HG02588 (cell line): ENCODE measurements at regions not wholly inside any gene's neighbourhood (a gene's known extent, or its start where the extent isn't known, plus 50 kb on each side); places are given as distances from the start of the nearest gene placed in this dataset.
"Not testable (repeated sequence)": the region's sequence is repeated elsewhere in the genome, so short reads cannot be mapped to it uniquely, and the experiment has no call there.

Source experiments
- ATAC-seq: cut with Tn5 transposase; IDR thresholded peaks from one replicate; pipeline ENCODE4 v1.9.1; 2021; ENCODE audit warnings: mild to moderate bottlenecking, moderate library complexity; ENCODE audit not compliant: unreplicated experiment

DNA sequence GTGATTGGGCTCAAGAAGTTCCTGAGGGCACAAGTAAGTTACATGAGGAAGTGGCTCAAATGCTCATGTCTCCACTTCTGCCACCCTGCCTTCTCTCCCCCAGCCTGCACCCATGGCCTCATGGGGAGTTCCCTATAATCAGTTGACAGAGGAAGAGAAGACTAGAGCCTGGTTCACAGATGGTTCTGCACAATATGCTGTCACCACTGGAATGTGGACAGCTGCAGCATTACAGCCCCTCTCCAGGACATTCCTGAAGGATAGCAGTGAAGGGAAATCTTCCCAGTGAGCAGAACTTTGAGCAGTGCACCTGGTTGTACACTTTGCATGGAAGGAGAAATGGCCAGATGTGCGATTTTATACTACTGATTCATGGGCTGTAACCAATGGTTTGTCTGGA is 352.3 kb downstream of the C12orf75 start:
- not testable (repeated sequence) for ATAC-seq

DNA sequence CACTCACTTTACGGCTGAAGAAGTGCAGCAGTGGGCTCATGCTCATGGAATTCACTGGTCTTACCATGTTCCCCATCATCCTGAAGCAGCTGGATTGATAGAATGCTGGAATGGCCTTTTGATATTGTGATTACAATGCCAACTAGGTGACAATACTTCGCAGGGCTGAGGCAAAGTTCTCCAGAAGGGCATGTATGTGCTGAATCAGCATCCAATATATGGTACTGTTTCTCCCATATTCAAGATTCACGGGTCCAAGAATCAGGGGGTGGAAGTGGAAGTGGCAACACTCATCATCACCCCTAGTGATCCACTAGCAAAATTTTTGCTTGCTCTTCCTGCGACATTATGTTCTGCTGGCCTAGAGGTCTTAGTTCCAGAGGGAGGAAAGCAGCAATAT is 353.3 kb downstream of the C12orf75 start:
- not testable (repeated sequence) for ATAC-seq

DNA sequence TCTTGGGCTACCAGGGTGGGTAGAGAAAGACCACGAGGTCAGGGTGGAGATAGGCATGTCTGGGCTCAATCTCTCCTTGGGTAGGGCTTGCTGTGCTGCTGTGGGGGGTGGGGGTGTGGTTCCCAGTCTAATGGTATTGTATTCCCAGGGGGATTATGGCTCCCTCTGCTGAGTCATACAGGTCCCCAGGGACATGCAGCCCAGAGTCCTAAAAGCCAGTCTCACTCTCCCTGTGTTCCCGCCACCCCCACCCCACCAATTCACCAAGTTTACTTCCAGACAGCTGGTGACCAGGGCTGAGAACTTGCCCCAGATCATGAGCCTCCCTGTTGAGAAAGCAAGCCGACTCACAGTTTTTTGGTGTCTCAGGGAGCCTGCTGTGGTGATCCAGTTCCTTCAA is 367.6 kb downstream of the C12orf75 start:
- no peak for ATAC-seq

DNA sequence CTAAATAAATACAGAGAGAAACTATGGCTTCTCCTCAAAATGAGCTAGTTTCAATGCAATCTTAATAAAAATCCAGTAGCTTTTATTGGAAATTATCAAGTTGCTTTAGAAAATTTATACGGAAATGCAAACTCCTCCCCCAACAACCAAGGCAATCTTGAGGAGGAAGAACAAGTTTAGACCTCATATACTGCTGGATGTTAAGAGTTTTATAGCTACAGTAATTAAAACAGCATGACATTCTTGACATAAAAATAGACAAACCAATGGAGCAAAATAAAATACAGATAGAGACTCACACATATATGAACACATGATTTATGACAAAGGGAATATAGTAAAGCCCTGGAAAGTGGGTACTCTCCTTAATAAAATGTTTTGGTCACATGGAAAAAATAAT is 368.7 kb downstream of the C12orf75 start:
- ATAC-seq: no peak

DNA sequence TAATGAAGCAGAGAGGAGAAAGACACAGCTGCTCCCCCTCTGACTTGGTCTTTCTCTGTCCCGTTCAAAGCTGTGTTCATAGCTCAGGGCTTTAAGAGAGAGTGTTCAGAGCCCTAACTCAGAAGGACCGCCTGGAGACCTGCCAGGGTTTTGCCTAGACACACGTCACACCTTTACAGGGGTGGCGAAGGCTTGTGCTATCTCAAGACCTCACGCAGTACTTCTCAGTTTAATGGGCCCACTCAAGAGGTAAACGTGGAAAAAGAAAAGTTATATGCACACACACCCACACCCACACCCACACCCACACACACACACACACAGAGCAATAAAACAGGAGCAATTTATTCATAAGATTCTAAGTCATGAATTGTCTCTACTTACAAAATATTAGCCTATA is 374.3 kb downstream of the C12orf75 start:
- no peak for ATAC-seq

GRCh38 chr12:105705235-105705634 is 374.7 kb downstream of the C12orf75 start:
- ATAC-seq: no peak

- no peak for ATAC-seq
Measured at GRCh38 chr12:105705765-105706164, 375.3 kb downstream of the C12orf75 start.

- no peak for ATAC-seq
Measured at GRCh38 chr12:105706321-105706972, 376.0 kb downstream of the C12orf75 start.

DNA sequence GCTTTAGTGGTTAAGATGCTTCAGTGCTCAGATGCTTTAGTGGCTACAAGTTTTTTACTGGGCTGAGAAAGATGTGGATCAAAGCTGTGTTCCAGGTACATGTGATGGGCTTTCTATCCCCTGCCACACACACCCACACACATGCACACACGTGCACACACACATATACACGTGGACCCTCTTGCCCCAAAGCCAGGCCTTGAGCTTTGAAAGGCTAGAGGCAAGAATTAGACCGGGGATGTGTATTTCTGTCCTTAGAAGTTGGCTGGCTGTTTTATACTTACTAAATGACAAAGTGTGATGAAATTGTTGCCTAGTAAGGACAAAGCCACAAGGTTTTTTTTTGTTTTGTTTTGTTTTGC is 376.5 kb downstream of the C12orf75 start:
- ATAC-seq: no peak

DNA sequence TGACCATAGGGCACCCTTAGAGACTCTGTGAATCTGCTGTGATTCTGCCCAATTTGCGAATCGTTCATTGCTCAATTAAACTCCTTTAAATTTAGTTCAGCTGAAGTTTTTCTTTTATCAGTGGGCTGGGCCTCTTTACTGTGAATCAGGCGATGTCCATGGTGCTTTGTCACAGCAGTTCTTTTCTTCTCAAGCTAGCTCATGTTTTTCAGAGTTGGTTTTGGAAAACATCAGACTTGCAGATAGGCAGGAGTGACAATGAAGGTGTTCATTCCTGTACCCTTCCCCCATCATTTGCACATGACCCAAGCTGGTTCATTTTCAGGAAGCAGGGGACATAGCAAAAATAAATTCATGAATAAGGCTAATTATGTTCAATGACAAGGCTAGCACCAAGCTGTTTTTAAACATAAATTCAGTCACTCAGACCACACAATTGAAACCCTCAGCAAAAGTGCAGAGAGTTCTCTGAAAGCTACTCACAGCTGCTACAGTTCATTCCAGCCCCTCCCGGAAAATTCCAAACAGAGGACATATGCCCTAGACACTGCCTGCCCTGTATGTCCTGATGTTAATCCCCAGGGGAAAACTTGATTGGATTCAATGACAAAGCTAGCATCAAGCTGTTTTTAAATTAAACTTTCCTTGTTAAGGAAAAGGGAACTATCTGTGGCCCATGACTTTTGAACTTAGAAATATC is 383.3 kb downstream of the C12orf75 start:
- ATAC-seq: no peak

- no peak for ATAC-seq
Measured at GRCh38 chr12:105716621-105717020, 386.1 kb downstream of the C12orf75 start.

- ATAC-seq: peak; percentile 51
Measured at GRCh38 chr12:105721051-105721825, 390.7 kb downstream of the C12orf75 start.

GRCh38 chr12:105721891-105722290 is 391.4 kb downstream of the C12orf75 start:
- ATAC-seq: peak; percentile 16

- ATAC-seq: no peak
Measured at GRCh38 chr12:105723066-105723465, 392.6 kb downstream of the C12orf75 start.

GRCh38 chr12:105723494-105723893 is 393.0 kb downstream of the C12orf75 start:
- no peak for ATAC-seq

DNA sequence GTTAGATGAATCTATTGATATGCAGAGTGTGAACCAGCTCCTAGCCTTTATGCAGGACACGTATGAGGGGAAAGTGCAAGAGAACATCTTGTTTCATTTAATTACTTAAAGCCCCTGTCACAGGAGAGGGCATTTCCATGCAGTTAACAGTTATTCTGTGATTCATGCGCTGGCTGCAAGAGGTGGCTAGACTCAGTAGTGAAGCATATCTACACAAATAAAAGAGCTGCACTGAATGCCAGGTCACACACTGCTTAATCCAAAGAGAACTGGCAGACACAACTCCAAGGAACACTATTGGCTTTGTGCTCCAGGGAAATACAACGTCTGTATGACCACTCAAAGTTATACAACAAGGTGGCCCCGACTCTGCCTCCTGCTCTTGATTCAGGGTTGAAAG is 394.1 kb downstream of the C12orf75 start:
- no peak for ATAC-seq

DNA sequence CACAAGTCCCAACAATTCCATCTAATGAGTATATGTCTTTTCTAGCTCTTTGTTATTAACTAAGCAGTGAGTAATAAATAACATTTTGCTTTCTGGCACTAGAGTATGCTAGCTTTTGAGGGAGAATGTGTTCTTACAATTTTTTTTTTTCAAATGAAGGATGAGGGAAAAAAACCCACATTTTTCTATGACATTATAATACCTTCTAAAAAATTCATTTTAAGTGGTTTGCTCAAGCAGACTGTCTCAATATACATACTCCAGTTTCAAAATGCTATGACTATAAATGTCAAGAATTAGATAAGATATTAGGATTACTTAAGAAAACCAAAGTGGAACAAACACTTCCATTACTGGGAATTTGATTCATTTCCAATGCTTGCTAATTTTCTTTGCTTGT is 394.6 kb downstream of the C12orf75 start:
- no peak for ATAC-seq

DNA sequence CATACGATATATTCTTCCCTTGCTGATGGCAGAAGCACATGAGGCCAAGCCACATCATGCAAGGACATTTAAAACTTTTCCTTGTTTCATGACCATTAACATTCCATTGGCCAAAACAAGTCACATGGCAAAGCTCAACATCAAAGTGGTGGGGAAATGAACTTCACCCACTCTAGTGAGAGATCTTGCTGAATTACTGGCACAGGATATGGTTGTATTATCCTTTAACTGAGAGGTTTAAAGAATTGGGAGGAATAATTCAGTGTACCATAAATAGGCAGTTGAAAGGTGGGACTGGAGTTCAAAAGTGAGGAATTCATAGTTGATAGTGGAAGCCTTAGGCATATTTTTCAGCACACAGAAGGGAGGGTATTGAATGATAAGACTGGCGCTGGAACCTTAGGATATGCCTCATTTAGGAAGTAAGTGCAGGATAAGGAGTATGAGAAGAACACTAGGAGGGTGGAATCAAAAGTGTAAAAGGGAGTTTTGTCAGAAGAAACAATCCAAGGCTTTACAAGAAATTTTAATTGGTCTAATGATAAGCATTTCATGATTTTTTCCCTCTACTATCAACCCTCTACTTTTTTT is 398.8 kb downstream of the C12orf75 start:
- no peak for ATAC-seq

DNA sequence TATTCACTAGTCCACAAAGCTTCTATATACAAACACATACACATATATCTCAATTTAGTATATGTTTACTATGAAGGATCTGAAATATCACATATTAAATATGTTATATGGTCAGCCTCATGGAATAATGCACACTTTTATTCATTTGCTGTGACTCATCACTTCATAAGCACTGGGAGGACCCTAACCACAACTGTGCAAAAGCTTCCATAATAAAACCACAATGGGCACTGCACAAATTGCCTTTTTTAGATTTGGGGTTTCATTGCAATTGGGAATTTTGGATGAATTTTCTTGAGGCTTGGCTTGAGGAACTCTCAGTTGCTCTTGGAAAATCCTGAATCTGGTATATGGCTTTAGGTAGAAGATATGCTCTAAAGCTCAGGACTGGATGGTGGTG is 399.4 kb downstream of the C12orf75 start:
- ATAC-seq: no peak

DNA sequence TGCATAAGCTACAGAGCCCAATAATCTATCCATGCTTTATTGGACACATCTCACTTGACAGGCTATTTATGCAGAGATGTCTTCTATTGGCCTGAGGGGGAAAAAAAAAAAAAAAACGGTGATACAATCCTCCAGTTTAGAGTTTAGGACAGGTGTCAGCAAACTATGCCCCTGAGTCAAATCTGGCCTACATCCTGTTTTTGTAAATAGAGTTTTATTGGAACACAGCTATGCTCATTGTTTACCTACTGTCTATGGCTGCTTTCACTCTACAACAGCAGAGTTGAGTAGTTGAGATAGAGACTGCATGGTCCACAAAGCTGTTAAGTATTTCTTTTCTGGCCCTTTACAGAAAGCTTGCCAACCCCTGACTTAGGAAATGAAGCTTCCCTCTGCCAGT is 403.1 kb downstream of the C12orf75 start:
- no peak for ATAC-seq

- no peak for ATAC-seq
Measured at GRCh38 chr12:105736498-105736897, 402.3 kb downstream of the NUAK1 start.

DNA sequence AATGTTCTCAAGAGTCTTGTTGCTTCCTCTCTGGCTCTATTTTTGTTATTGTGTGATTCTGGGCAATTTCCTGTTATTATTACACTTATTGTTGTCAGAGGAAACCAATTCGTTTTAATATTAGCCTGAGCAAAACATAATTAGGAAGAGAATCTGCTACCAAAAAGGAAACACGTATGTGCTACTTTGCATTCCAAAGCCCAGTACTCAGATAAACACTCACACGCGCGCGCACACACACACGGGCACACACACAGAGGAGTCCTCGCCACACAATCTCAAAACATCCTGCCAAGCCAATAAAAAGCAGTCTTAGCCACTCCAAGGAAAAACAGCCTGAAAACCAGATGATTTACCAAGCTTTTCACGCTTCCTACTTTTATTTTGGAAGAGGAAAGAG is 400.7 kb downstream of the NUAK1 start:
- no peak for ATAC-seq
